Activated naive CD4-positive, alpha-beta T cell treated with anti-CD3 and anti-CD28 coated beads for 36 hours (primary cell): ENCODE measurements at regions not wholly inside any gene's neighbourhood (a gene's known extent, or its start where the extent isn't known, plus 50 kb on each side); places are given as distances from the start of the nearest gene placed in this dataset.

ENCODE experiments used
- CTCF ChIA-PET: fragments of 350-600 bp; sonication (Branson Sonifier 250); formaldehyde crosslinking; loops from one replicate; lab custom pipeline; 2021; ENCODE audit warnings: antibody characterized with exemption; lab: Charles Lee
- DNase-seq: peaks from one replicate; pipeline ENCODE4 v3.0.0-alpha.2; 2020
- H3K27ac Mint-ChIP-seq: one replicate; pipeline ENCODE4 v1.8.0; 2021; ENCODE audit warnings: mild to moderate bottlenecking, mixed read lengths
- H3K27me3 Mint-ChIP-seq: one replicate; pipeline ENCODE4 v1.8.0; 2021; ENCODE audit warnings: low read depth, mixed read lengths
- H3K36me3 Mint-ChIP-seq: one replicate; pipeline ENCODE4 v1.8.0; 2021; ENCODE audit warnings: low read depth, mixed read lengths
- H3K4me1 Mint-ChIP-seq: one replicate; pipeline ENCODE4 v1.8.0; 2021; ENCODE audit warnings: low read depth, mixed read lengths
- H3K4me3 Mint-ChIP-seq: one replicate; pipeline ENCODE4 v1.8.0; 2021; ENCODE audit warnings: mild to moderate bottlenecking, moderate library complexity, mixed read lengths
- H3K9me3 Mint-ChIP-seq: one replicate; pipeline ENCODE4 v1.8.0; 2021; ENCODE audit warnings: mixed read lengths
- intact Hi-C: fragments of 100-400 bp; cut with micrococcal nuclease; formaldehyde crosslinking; loops from one replicate; pipeline ENCODE4 v1.15.1; 2023

DNA sequence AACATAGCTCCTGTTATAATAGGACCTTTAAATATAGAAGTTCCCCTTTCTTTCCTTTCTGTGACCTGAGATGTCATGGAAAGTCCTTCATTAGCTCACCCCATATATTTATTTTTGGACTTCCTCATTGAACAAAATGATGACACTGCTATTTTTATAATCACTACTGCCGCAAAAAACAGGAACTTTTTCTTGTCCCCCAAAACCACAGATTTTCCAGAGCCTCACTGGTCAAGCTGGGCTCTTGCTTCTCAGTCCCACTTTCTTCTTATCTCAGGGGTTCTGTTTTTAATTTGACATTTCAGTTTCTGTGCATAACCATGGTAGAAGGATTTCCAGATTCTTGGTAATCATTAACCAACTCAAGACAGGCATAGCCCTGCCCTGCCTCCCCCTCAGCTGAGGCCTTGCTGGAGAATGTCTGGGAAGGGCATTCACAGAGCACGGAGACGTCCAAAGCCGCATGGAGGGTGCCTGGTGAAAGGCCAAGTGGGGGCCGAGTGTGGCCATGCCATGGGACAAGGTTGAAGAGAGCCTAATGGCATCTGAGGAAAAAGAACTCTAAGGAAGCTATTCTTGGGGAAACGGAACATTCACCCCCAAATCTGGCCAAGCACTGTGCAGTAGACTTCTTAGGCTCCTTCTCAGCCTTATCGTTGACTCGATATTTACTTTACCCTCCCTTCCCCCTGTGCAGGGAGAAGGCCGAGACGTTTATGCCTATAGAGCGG is 73.7 kb downstream of the EDN1 start:
- Mint-ChIP-seq H3K36me3 (no peaks in the 10 kb centered on the region), H3K4me3 (no peak overlapping the region), H3K27me3 (peaks cover 15% of the 10 kb centered on the region), H3K9me3 (no peaks in the 10 kb centered on the region), H3K4me1 (no peaks in the 10 kb centered on the region), H3K27ac (no peak overlapping the region)
- CTCF ChIA-PET, result no interaction called here
- no peak for DNase-seq
- intact Hi-C loops, result no loop called here

DNA sequence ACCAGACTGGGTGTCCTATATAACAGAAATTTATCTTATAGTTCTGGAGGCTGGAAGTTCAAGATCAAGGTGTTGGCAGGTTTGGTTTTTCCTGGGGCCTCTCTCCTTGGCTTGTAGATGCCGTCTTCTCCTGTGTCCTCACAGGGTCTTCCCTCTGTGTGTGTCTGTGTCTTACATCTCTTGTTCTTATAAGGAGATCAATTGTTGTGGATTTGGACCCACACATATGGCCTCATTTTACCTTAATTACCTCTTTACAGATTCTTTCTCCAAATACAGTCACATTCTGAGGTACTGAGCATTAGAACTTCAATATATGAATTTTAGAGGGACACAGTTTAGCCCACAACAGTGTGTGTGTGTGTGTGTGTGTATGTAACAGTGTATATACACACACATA is 74.5 kb downstream of the EDN1 start:
- CTCF ChIA-PET, result no interaction called here
- peaks cover 17% of the 10 kb centered on the region for H3K27me3 Mint-ChIP-seq

DNA sequence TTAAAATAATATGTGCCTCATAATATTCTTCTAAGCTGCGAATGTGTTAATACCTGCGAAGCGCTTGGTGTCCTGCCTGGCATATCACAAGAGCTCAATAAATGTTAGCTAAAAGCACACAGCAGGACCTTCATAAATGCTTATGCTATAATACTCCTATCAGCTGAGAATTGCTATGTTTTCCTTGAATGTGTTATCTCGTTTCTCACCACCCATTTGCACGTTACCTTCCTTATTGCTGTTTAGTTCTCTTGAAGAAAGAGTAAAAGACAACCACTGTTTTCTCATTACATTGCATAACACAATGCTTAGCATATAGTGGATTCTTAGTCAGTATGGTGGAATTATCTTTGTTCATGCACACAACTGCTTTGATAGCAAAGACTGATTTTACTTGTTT is 76.6 kb downstream of the EDN1 start:
- Mint-ChIP-seq H3K4me1 (no peaks in the 10 kb centered on the region), H3K4me3 (no peak overlapping the region), H3K27me3 (peaks cover 20% of the 10 kb centered on the region), H3K36me3 (no peaks in the 10 kb centered on the region), H3K27ac (no peak overlapping the region), H3K9me3 (no peaks in the 10 kb centered on the region)
- DNase-seq, result no peak
- CTCF ChIA-PET, result no interaction called here
- intact Hi-C loops, result no loop called here

More for the DNA sequence above, 74.5 kb downstream of the EDN1 start:
- intact Hi-C loops, result no loop called here
- H3K9me3 Mint-ChIP-seq, result no peaks in the 10 kb centered on the region
- DNase-seq, result no peak
- H3K4me3 Mint-ChIP-seq, result no peak overlapping the region
- no peaks in the 10 kb centered on the region for H3K4me1 Mint-ChIP-seq
- no peak overlapping the region for H3K27ac Mint-ChIP-seq
- H3K36me3 Mint-ChIP-seq, result no peaks in the 10 kb centered on the region

DNA sequence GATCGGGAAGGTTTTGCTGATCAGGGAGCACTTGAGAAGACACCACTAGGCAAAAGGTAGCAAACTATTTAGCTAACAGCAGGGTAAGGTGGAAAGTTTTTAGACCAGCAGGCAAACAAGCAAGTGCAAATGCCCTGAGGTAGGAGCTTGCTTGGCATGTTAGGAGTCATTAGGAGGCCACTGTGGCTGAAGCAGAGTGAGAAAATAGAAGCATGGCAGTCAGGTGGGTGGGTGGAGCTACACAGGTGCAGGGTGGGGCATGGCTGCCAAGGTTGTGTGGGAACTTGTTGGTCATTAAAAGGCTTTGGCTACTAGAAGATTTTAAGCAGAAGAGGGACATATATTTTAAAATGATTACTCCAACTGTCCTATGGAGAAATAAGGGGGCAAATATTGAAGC is 77.3 kb downstream of the EDN1 start:
- no peaks in the 10 kb centered on the region for H3K9me3 Mint-ChIP-seq
- no peak for DNase-seq
- intact Hi-C loops, result no loop called here
- no peaks in the 10 kb centered on the region for H3K36me3 Mint-ChIP-seq
- peaks cover 20% of the 10 kb centered on the region for H3K27me3 Mint-ChIP-seq
- no peak overlapping the region for H3K27ac Mint-ChIP-seq
- H3K4me3 Mint-ChIP-seq, result no peak overlapping the region
- CTCF ChIA-PET, result no interaction called here
- H3K4me1 Mint-ChIP-seq, result no peaks in the 10 kb centered on the region

DNA sequence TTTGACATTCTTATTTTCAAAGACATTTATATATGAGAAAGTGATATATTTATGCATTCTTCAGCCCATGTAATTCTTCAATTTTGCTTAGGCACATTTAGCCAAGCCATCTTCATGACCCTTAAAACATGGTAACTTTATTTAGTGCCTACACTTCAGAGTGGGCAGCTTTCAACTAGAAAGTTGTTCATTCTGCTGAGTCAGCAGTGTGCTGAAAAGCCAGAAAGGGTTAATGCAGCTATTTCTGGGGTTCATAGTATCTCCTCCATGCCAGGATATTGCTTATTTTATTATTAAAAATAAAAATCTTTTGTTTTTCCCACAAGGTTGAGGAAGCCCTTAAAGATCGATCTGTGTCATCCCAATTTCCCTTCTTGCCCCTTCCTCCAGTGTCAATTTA is 79.2 kb downstream of the EDN1 start:
- peaks cover 23% of the 10 kb centered on the region for H3K27me3 Mint-ChIP-seq

DNA sequence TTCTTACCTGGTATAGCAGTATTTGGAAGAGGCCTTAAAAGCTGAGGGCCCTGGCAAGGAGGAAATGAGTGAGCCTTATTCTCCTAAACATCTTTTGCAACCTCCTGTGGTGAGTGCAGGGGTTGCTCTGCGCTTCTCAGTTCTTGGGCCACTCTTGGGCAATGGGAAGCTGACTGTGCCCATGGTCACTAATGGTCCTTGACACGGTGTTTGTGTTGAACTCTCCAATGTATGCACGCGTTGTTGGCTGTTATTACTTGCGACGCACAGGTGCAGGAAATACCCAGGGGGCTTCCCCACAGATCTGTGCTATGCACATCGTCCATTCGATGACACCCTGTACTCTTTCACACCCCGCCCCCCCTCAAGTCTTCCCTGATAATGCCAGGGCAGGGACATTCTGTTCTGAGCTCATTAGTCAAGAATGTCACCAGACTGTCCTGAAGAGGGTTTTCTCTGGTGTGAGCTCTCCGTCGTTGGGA is 79.7 kb downstream of the EDN1 start:
- intact Hi-C loops, result no loop called here
- no peaks in the 10 kb centered on the region for H3K4me1 Mint-ChIP-seq
- H3K27me3 Mint-ChIP-seq, result peaks cover 23% of the 10 kb centered on the region
- CTCF ChIA-PET, result interaction anchor here (0.6 kb wide), 1 partner anchor 763 kb away, joined by 4 read pairs; no protein-coding TSS in a partner anchor
- H3K36me3 Mint-ChIP-seq, result no peaks in the 10 kb centered on the region
- no peak overlapping the region for H3K27ac Mint-ChIP-seq
- DNase-seq, result no peak
- H3K9me3 Mint-ChIP-seq, result no peaks in the 10 kb centered on the region
- H3K4me3 Mint-ChIP-seq, result no peak overlapping the region

More for the DNA sequence above, 79.2 kb downstream of the EDN1 start:
- Mint-ChIP-seq H3K9me3 (no peaks in the 10 kb centered on the region), H3K27ac (no peak overlapping the region), H3K4me3 (no peak overlapping the region), H3K4me1 (no peaks in the 10 kb centered on the region), H3K36me3 (no peaks in the 10 kb centered on the region)
- intact Hi-C loops, result no loop called here
- DNase-seq, result no peak
- CTCF ChIA-PET, result interaction anchor here (0.6 kb wide), 1 partner anchor 763 kb away, joined by 4 read pairs; no protein-coding TSS in a partner anchor

DNA sequence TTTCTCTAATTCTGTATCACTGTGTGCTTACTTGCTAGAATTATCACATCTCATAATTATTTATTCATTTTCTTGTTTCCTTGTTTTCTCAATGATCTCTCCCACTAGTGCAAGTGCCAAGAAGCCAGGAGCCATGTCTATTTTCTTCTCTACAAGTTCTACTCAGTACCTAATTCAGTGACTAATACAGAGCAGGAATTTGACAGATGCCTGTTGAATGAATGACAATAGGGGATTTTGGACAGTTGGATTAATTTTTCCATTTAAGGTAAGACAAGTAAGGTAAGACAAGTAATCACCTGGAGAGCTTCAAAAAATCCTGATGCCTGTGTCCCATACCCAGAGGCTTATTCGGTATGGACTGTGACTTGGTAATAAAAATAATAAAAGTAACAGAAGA is 81.0 kb downstream of the EDN1 start:
- H3K4me3 Mint-ChIP-seq, result no peak overlapping the region
- intact Hi-C loops, result no loop called here
- H3K36me3 Mint-ChIP-seq, result no peaks in the 10 kb centered on the region
- no peaks in the 10 kb centered on the region for H3K9me3 Mint-ChIP-seq
- no peak for DNase-seq
- CTCF ChIA-PET, result no interaction called here
- peaks cover 23% of the 10 kb centered on the region for H3K27me3 Mint-ChIP-seq
- no peaks in the 10 kb centered on the region for H3K4me1 Mint-ChIP-seq
- H3K27ac Mint-ChIP-seq, result no peak overlapping the region

DNA sequence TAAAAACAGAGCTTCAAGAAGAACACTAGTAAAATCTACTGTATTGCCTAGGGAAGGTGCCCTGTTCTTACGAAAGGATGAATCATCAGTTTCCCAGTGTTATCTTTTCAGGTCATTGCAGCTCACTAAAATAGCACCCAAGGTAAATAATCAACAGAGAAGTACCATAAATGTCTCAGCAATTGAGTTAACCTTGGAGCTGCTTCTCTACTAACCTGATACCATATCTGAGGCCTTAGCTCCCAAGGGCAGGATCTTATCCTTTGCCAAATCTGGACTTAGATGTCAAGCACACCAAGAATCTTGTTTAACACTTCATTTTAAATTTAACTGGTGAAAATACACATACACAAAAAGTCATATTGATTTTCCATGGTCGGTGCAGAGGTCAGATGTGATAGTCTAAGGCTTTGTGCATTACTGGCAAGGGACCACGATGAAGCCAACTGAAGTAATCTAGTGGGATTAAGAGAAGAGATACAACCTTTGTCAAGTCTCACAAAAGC is 81.5 kb downstream of the EDN1 start:
- DNase-seq, result no peak
- CTCF ChIA-PET, result no interaction called here
- Mint-ChIP-seq H3K27ac (no peak overlapping the region), H3K27me3 (peaks cover 27% of the 10 kb centered on the region), H3K9me3 (no peaks in the 10 kb centered on the region), H3K36me3 (no peaks in the 10 kb centered on the region), H3K4me3 (no peak overlapping the region), H3K4me1 (no peaks in the 10 kb centered on the region)
- intact Hi-C loops, result no loop called here

DNA sequence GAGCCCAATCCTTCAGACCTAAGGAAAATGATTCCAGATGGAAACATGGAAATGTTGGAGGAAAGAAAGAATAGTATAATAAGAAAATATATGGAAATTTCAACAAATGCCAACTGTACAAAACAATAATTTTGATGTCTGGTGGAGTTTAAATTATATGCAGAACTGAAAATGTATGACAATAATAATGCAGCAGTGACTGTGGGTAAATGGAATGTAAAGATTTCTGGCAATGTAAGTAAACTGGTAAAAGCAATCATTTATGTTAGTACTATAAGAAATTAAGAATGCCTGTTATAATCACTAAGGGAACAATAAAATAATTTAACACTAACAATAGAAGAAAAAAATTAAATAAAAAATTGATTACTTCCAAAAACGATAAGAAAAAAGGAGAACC is 89.0 kb downstream of the EDN1 start:
- peaks cover 11% of the 10 kb centered on the region for H3K27me3 Mint-ChIP-seq
- no peak overlapping the region for H3K27ac Mint-ChIP-seq
- DNase-seq, result no peak
- CTCF ChIA-PET, result no interaction called here
- H3K4me3 Mint-ChIP-seq, result no peak overlapping the region
- no peaks in the 10 kb centered on the region for H3K36me3 Mint-ChIP-seq
- intact Hi-C loops, result no loop called here
- H3K4me1 Mint-ChIP-seq, result no peaks in the 10 kb centered on the region
- H3K9me3 Mint-ChIP-seq, result no peaks in the 10 kb centered on the region

DNA sequence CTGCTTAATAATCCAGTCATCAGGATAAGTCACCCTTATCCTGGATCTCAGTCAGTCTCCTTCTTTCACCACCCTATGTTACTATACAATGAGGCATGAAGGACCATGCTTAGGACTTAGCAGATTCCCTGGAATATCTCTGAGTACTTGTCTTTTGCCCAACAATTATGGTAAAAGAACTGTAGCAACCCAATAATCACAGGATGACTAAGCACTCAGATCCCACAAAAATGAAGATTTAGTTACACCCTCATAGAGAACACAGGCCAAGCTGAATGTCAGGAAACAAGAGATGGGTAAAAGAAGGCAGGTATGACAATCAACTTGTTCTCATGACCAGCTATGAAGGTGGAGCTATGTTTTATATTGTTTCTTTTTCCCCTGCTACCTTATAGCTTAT is 91.4 kb downstream of the EDN1 start:
- no peak for DNase-seq
- H3K27ac Mint-ChIP-seq, result no peak overlapping the region
- no peaks in the 10 kb centered on the region for H3K4me1 Mint-ChIP-seq
- peaks cover 6% of the 10 kb centered on the region for H3K27me3 Mint-ChIP-seq
- CTCF ChIA-PET, result no interaction called here
- no peak overlapping the region for H3K4me3 Mint-ChIP-seq
- no peaks in the 10 kb centered on the region for H3K9me3 Mint-ChIP-seq
- intact Hi-C loops, result no loop called here
- no peaks in the 10 kb centered on the region for H3K36me3 Mint-ChIP-seq

DNA sequence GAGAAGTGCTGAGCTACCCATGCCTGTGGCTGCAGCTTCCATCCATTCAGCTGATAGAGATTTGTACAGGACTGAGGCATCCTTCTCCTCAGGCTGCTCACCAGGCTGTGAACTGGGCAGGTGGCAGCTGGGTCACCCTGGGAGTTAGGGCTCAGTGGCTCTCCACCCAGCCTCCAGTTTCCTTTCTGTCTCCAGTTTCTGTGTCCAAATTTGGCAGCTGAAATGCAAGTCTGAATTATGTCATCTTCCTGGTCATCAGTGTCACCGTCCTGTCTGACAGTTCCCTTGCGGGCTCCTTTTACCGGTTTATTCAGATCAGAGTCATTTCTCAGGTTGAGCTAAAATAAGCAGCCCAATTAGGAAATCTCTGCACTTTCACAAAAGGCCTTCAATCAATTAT is 93.3 kb downstream of the EDN1 start:
- Mint-ChIP-seq H3K4me1 (no peaks in the 10 kb centered on the region), H3K27me3 (peaks cover 10% of the 10 kb centered on the region), H3K4me3 (no peak overlapping the region), H3K36me3 (no peaks in the 10 kb centered on the region), H3K27ac (no peak overlapping the region), H3K9me3 (no peaks in the 10 kb centered on the region)
- intact Hi-C loops, result no loop called here
- DNase-seq, result no peak
- CTCF ChIA-PET, result no interaction called here

DNA sequence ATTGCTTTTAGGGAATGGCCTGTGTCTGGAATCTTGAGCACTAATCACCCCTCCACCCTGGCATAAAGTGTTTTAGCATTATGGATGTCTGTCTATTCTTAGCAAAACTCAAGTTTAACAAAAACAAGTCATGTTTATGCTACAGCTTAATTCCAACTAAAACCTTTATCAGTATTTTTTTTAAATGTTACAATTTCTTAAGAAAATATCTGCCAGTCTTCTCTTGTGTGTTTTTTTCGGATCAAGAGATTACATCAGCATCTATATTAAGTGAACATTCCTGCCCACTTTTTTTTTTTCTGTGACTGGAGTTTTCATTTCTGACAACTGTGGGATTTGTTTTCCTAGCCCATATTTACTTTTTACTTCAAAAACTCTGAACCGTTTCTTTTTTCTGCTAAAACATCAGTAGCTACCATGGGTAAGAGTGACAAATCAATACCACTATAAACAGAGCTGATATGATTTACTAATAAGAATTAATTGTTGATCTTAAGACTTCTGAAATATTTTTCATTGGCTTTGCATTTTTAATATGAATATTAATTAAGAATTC is 94.3 kb downstream of the EDN1 start:
- no peak overlapping the region for H3K27ac Mint-ChIP-seq
- no peak overlapping the region for H3K4me3 Mint-ChIP-seq
- DNase-seq, result no peak
- no peaks in the 10 kb centered on the region for H3K9me3 Mint-ChIP-seq
- H3K4me1 Mint-ChIP-seq, result no peaks in the 10 kb centered on the region
- intact Hi-C loops, result no loop called here
- H3K27me3 Mint-ChIP-seq, result peaks cover 12% of the 10 kb centered on the region
- CTCF ChIA-PET, result interaction anchor here (0.8 kb wide), 1 partner anchor 254 kb away, joined by 3 read pairs; no protein-coding TSS in a partner anchor
- H3K36me3 Mint-ChIP-seq, result no peaks in the 10 kb centered on the region

DNA sequence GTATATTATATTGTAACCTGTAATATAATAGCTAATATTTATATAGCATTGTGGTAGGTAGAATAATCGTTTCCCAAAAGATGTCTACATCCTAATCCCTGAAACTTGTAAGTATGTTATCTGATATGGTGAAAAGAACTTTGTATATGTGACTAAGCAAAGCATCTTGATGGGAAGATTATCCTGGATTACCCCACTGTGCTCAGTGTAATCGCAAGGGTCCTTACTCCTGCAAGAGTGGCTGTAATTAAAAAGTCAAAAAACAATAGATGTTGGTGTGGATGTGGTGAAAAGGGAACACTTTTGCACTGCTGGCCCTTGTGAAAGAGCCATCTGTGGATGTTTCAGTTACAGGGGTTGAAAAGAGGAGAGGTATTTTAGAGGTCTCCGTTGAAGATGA is 95.2 kb downstream of the EDN1 start:
- Mint-ChIP-seq H3K9me3 (no peaks in the 10 kb centered on the region), H3K4me3 (no peak overlapping the region), H3K4me1 (no peaks in the 10 kb centered on the region), H3K27me3 (peaks cover 17% of the 10 kb centered on the region), H3K27ac (no peak overlapping the region), H3K36me3 (no peaks in the 10 kb centered on the region)
- no peak for DNase-seq
- intact Hi-C loops, result no loop called here
- CTCF ChIA-PET, result no interaction called here
